NCI-H1694 (cell line): ENCODE measurements at regions not wholly inside any gene's neighbourhood (a gene's known extent, or its start where the extent isn't known, plus 50 kb on each side); places are given as distances from the start of the nearest gene placed in this dataset.

ENCODE experiments used
- DNase-seq: peaks from one replicate; lab custom pipeline; 2025; lab: John Stamatoyannopoulos, UW

- DNase-seq, result no peak
Observed at GRCh38 chr13:99027661-99028425, 50.0 kb upstream of the DOCK9 start.

GRCh38 chr13:99028890-99029289 is 51.0 kb upstream of the DOCK9 start:
- DNase-seq, result no peak

GRCh38 chr13:99029576-99029975 is 51.7 kb upstream of the DOCK9 start:
- no peak for DNase-seq

DNA sequence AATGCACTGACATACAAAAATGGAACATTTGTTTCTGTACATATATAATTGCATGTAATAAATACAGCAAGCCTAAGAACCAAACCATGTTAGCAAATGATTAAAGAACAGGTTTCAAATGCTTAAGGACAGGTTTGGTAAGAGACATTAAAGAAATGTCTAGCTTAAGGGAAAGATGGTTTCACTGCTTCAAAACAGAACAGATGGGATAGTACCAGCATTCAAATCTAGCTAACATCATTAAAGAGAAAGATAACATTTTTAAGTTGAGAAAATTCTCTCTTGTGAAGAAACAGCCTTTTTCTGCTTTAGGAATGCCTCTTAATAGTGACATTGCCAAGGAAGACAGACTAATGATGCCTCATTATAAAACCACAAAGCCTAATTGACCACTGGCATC is 52.5 kb upstream of the DOCK9 start:
- no peak for DNase-seq

DNA sequence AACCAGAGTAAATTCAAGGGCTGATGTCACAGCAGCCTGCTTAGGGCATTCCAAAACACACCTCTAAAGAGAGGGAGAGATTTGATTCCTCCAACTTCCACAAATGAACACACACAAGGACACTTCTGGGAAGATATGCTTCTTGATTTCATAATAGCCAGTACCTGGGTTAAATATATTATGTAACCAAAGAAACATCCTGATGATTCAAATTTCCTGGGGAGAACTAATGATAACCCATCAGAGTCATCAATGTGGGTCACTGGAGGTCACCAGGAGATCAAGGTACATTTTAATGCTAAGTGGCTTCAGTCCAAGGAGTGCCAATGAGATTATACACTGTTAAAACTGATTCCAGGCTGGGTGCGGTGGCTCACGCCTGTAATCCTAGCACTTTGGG is 54.0 kb upstream of the DOCK9 start:
- DNase-seq, result no peak

GRCh38 chr13:99033814-99034213 is 56.0 kb upstream of the DOCK9 start:
- peak; percentile 76 for DNase-seq

- DNase-seq, result peak; percentile 46
Observed at GRCh38 chr13:99034333-99035085, 56.6 kb upstream of the DOCK9 start.

DNA sequence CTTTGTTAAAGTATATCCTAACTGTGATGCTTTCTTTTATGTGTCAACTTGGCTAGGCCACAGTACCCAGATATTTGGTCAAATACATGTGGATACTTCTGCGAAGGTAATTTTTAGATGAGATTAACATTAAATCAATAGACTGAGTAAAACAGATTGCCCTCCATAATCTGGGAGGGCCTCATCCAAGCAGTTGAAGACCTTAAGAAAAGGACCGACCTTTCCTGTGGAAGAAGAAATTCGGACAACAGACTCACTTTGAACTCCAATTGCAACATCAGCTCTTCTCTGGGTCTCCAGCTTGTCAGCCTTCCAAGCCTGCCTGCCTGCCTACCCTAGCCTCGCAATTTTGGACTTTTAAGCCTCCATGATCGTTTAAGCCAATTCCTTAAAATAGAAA is 57.9 kb upstream of the DOCK9 start:
- no peak for DNase-seq

DNA sequence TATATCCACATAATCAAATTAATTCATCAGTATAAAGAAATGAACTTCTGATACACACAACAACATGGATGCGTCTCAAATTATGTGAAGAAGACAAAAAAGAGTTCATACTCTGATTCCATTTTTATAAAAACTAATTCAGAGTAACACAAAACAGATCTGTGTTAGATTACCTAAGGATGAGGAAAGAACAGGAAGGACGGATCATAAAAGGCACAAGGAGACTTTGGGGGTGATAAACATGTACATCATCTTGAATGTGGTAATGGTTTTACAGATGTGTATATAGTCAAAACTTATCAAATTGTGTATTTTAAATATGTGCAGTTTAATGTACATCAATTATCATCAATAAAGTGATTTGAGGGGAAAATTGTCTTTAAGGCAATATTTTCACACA is 59.9 kb upstream of the DOCK9 start:
- no peak for DNase-seq

- DNase-seq, result no peak
Observed at GRCh38 chr13:99039718-99040280, 61.9 kb upstream of the DOCK9 start.

DNA sequence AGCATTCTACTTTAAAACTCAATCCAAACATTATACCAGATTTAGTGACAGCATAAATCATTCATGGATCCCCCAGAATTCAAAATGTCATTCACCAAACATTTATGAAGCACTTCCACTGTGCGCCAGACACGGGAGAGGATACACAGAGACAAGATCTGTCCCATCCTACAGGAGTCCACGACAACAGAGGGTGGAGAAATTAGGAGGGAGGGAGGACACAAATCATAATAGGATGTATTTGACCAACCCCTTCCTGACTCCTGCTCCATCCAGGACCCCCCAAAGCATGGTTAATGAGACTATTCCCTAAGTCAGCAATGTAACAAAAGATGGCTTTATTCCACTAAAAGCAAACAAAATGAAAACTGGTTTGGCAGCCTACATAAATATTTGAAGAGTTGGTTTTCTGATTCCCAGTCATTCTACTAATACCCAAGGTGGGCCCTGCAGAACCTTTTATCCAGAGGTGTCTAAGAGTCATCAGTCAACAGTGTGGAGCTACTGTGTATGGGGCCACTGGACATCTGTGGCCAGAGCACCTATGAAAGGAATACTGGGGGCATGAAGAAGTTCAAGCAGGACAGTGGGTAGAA is 62.8 kb upstream of the DOCK9 start:
- no peak for DNase-seq

- no peak for DNase-seq
Observed at GRCh38 chr13:99041337-99041736, 63.5 kb upstream of the DOCK9 start.

- no peak for DNase-seq
Observed at GRCh38 chr13:99041788-99042187, 63.9 kb upstream of the DOCK9 start.

DNA sequence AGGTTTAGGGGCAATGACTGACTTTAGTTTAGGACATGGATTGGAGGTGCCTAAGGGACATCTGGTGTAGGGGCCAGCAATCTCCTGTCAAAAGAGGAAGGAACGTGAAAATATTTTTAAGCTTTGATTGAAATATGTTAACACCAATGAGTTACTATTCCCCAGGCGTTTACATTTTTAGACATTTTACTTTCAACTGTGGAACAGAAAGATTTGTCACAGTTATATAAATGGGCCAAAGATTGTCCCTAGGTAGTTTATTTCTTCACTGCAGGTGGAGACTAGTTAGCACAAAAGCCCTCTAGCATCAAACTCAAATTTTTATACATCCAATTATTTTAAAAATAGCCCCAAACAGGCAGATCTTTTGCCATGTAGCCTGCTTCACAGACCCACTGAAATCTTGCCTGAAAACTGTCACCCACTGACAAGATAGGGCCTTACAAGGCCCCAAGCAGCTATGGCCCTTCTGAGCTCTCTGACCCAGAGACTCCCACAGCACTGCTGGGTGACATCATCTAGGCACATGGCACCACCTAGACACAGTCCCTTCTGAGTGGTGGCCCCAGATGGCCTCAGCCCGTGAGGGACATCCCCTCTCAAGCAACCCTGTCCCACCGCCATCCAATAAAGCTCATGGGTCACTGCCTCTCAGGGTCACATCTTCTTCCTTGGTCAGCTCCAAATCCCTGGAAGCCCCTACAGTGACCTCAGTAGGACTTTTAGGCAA is 64.8 kb upstream of the DOCK9 start:
- no peak for DNase-seq

DNA sequence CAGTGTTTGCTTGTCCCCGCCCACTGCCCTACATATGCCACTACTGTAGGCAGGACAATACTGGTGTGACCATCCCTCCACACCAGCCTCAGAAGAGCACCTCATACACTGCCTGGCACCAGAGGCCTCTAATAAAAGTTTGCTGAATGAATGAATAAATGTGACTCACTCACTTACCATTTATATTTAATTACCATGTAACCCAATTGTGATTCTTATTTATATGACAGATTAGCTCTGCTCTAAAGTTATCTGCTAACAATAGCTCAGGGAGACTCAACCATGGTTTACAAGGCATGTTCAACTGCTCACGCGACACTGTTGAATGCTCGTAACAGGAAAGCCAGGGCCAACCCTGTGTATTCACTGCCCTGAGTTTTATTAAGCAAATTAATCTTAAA is 66.0 kb upstream of the DOCK9 start:
- no peak for DNase-seq

DNA sequence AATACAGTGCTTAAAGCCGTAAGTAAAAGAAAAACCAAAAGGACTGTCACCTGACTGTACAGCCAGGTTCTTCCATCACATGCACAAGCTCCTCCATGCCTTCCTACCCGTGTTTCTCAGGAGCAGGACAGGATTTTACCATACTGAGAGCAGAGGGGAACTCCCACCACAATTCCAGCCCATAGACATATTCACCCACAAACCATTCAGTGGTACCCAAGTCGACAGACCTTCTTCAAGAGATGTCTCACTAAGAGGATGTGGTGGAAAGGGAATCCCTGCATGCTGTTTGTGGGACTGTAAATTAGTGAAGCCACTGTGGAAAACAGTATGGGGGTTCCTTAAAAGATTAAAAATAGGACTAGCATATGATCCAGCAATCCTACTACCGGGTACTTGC is 66.9 kb upstream of the DOCK9 start:
- no peak for DNase-seq

- DNase-seq, result no peak
Observed at GRCh38 chr13:99045396-99045795, 67.5 kb upstream of the DOCK9 start.

DNA sequence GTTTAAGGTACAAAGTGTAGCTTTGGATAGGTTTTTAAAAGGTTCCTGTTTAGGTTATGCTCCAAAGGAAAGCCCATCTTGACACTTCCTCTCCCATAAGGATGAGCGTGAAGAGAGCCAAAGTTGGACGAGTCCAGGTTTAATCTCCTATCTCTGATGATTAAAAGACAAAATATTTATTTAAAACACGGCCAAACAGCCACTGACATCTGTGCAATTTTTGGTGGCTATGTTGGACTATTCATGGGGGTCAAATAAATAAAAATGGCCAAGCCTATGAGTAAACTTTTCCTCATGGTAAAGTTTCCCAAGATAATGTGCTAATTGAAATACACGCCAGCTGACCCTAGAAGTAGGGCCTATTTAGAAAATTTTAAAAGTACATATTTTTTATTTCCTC is 69.0 kb upstream of the DOCK9 start:
- DNase-seq, result no peak

GRCh38 chr13:99050983-99051488 is 73.2 kb upstream of the DOCK9 start:
- no peak for DNase-seq

GRCh38 chr13:99051768-99052455 is 74.0 kb upstream of the DOCK9 start:
- no peak for DNase-seq

- DNase-seq, result no peak
Observed at GRCh38 chr13:99053636-99054233, 75.9 kb upstream of the DOCK9 start.
